ENCODE measurements at regions not wholly inside any gene's neighbourhood (a gene's known extent, or its start where the extent isn't known, plus 50 kb on each side); places are given as distances from the start of the nearest gene placed in this dataset.
A peak's percentile ranks its signal among the peaks of the same experiment; 100 is the strongest.

DNA sequence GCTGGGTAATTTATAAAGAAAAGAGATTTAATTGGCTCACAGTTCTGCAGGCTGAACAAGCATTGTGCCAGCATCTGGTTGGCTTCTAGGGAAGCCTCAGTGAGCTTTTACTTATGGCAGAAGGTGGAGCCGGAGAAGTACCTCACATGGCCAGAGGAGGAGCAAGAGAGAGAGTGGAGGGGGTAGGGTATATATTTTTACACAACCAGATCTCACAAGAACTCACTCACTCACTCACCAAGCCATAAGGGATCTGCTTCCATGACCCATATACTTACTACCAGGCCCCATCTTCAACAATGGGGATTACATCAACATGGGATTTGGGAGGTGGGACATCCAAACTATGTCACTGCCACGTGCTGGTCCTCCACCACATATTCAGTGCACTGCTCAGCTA lies 117.2 kb upstream of the PRNP start:
- Histone ChIP-seq H3K27ac (ENCODE audit: insufficient read depth, low read length, poor library complexity, severe bottlenecking) (no peak overlapping the region), H3K9me3 (ENCODE audit: control insufficient read depth in 2 of 2, low read length in 2 of 2) (no peaks in the 10 kb centered on the region), H3K4me1 (ENCODE audit: control insufficient read depth, insufficient read depth, low read length, poor library complexity, severe bottlenecking) (no peaks in the 10 kb centered on the region), H3K27me3 (ENCODE audit: control insufficient read depth, insufficient read depth, low read length) (peaks cover 9% of the 10 kb centered on the region), H3K36me3 (ENCODE audit: control insufficient read depth, insufficient read depth, low read length) (no peaks in the 10 kb centered on the region), H3K4me3 (ENCODE audit: low read depth, low read length) (no peak overlapping the region)
- Mint-ChIP-seq H3K9me3 (peaks cover 0 to 4% (median 0%) of the 10 kb centered on the region in 7 donors), H3K27me3 (peaks cover 25% of the 10 kb centered on the region), H3K27ac (no peak overlapping the region), H3K36me3 (no peaks in the 10 kb centered on the region), H3K4me3 (no peak overlapping the region), H3K4me1 (no peaks in the 10 kb centered on the region)
- ATAC-seq (ENCODE audit: low read depth in 2 of 2), result no peak
- DNase-seq, result peak in 1 of 3 donors; percentile 15

- Mint-ChIP-seq H3K4me3 (no peak overlapping the region), H3K36me3 (no peaks in the 10 kb centered on the region), H3K27me3 (peaks cover 21% of the 10 kb centered on the region), H3K4me1 (no peaks in the 10 kb centered on the region), H3K9me3 (peaks cover 0 to 4% (median 3%) of the 10 kb centered on the region in 7 donors), H3K27ac (no peak overlapping the region)
- Histone ChIP-seq H3K9me3 (ENCODE audit: control insufficient read depth in 2 of 2, low read length in 2 of 2) (peaks cover 0 to 2% of the 10 kb centered on the region in 2 experiments), H3K4me1 (ENCODE audit: control insufficient read depth, insufficient read depth, low read length, poor library complexity, severe bottlenecking) (no peaks in the 10 kb centered on the region), H3K36me3 (ENCODE audit: control insufficient read depth, insufficient read depth, low read length) (no peaks in the 10 kb centered on the region), H3K27ac (ENCODE audit: insufficient read depth, low read length, poor library complexity, severe bottlenecking) (no peak overlapping the region), H3K27me3 (ENCODE audit: control insufficient read depth, insufficient read depth, low read length) (peaks cover 5% of the 10 kb centered on the region), H3K4me3 (ENCODE audit: low read depth, low read length) (no peak overlapping the region)
- ATAC-seq (ENCODE audit: low read depth in 2 of 2), result no peak
- DNase-seq, result no peak
Measured at GRCh38 chr20:4568361-4568959, 117.8 kb upstream of the PRNP start.

GRCh38 chr20:4567170-4567569 lies 119.1 kb upstream of the PRNP start:
- DNase-seq (no peak), ATAC-seq (ENCODE audit: low read depth in 2 of 2) (no peak)
- Mint-ChIP-seq H3K4me3 (no peak overlapping the region), H3K27ac (no peak overlapping the region), H3K27me3 (peaks cover 27% of the 10 kb centered on the region), H3K9me3 (peaks cover 0 to 6% (median 2%) of the 10 kb centered on the region in 7 donors), H3K4me1 (no peaks in the 10 kb centered on the region), H3K36me3 (no peaks in the 10 kb centered on the region)
- no peaks in the 10 kb centered on the region for H3K4me1 ChIP-seq (ENCODE audit: control insufficient read depth, insufficient read depth, low read length, poor library complexity, severe bottlenecking)
- no peak overlapping the region for H3K27ac ChIP-seq (ENCODE audit: insufficient read depth, low read length, poor library complexity, severe bottlenecking)
- H3K27me3 ChIP-seq (ENCODE audit: control insufficient read depth, insufficient read depth, low read length), result peaks cover 5% of the 10 kb centered on the region
- no peaks in the 10 kb centered on the region for H3K36me3 ChIP-seq (ENCODE audit: control insufficient read depth, insufficient read depth, low read length)
- H3K9me3 ChIP-seq (ENCODE audit: control insufficient read depth in 2 of 2, low read length in 2 of 2), result peaks cover 0 to 2% of the 10 kb centered on the region in 2 experiments
- H3K4me3 ChIP-seq (ENCODE audit: low read depth, low read length), result no peak overlapping the region

DNA sequence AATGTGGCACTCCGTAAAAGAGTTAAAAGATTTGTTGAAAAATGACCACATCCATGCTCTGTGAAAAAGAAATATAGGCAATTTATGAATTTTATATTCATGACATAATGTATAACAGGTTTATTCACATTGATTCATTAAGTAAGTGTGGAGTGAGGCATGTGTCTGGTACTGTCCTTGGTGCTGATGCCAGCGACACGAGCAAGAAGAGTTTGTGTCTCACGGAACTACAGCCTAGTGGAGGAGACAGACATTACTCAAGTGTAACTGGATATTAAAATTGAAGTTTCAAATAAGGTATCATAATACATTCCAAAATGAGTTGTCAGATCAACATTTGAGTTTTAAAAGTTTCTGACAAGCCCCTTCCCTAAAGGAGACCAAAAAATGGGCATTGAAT lies 122.7 kb upstream of the PRNP start:
- Mint-ChIP-seq H3K4me1 (no peaks in the 10 kb centered on the region), H3K36me3 (no peaks in the 10 kb centered on the region), H3K27ac (no peak overlapping the region), H3K9me3 (peaks cover 0 to 5% (median 2%) of the 10 kb centered on the region in 7 donors), H3K27me3 (peaks cover 43% of the 10 kb centered on the region), H3K4me3 (no peak overlapping the region)
- H3K36me3 ChIP-seq (ENCODE audit: control insufficient read depth, insufficient read depth, low read length), result no peaks in the 10 kb centered on the region
- H3K9me3 ChIP-seq (ENCODE audit: control insufficient read depth in 2 of 2, low read length in 2 of 2), result peaks cover 0 to 2% of the 10 kb centered on the region in 2 experiments
- DNase-seq (peak in 2 of 3 donors; percentile 1 to 33), ATAC-seq (ENCODE audit: low read depth in 2 of 2) (no peak)
- no peak overlapping the region for H3K4me3 ChIP-seq (ENCODE audit: low read depth, low read length)
- no peak overlapping the region for H3K27ac ChIP-seq (ENCODE audit: insufficient read depth, low read length, poor library complexity, severe bottlenecking)
- H3K4me1 ChIP-seq (ENCODE audit: control insufficient read depth, insufficient read depth, low read length, poor library complexity, severe bottlenecking), result no peaks in the 10 kb centered on the region
- H3K27me3 ChIP-seq (ENCODE audit: control insufficient read depth, insufficient read depth, low read length), result peaks cover 11% of the 10 kb centered on the region

DNA sequence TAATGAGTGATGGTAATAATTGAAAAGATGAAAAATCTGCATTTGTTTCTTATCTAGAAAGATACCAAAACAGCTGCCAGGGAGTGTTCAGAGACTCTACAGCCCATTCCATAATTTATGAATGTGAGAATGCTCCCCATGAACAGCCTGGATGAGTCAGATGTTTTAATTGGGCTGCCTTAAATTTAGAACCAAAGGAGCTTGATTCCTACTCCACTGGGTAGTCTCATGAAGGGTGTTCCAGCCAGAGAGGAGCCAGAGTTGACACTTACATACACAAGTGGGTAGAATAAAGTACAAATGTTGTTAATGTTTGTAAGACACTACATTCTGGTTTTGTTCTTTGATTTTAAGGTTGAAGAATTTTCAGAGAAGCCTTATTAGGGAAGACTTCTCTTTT lies 123.2 kb upstream of the PRNP start:
- DNase-seq (no peak), ATAC-seq (ENCODE audit: low read depth in 2 of 2) (no peak)
- no peak overlapping the region for H3K27ac ChIP-seq (ENCODE audit: insufficient read depth, low read length, poor library complexity, severe bottlenecking)
- H3K9me3 Mint-ChIP-seq, result peaks cover 0 to 5% (median 2%) of the 10 kb centered on the region in 7 donors
- H3K27me3 Mint-ChIP-seq, result peaks cover 43% of the 10 kb centered on the region
- H3K36me3 Mint-ChIP-seq, result no peaks in the 10 kb centered on the region
- H3K4me1 Mint-ChIP-seq, result no peaks in the 10 kb centered on the region
- no peak overlapping the region for H3K4me3 Mint-ChIP-seq
- H3K27ac Mint-ChIP-seq, result no peak overlapping the region
- peaks cover 11% of the 10 kb centered on the region for H3K27me3 ChIP-seq (ENCODE audit: control insufficient read depth, insufficient read depth, low read length)
- no peaks in the 10 kb centered on the region for H3K36me3 ChIP-seq (ENCODE audit: control insufficient read depth, insufficient read depth, low read length)
- H3K4me1 ChIP-seq (ENCODE audit: control insufficient read depth, insufficient read depth, low read length, poor library complexity, severe bottlenecking), result no peaks in the 10 kb centered on the region
- H3K9me3 ChIP-seq (ENCODE audit: control insufficient read depth in 2 of 2, low read length in 2 of 2), result peaks cover 0 to 2% of the 10 kb centered on the region in 2 experiments
- no peak overlapping the region for H3K4me3 ChIP-seq (ENCODE audit: low read depth, low read length)

DNA sequence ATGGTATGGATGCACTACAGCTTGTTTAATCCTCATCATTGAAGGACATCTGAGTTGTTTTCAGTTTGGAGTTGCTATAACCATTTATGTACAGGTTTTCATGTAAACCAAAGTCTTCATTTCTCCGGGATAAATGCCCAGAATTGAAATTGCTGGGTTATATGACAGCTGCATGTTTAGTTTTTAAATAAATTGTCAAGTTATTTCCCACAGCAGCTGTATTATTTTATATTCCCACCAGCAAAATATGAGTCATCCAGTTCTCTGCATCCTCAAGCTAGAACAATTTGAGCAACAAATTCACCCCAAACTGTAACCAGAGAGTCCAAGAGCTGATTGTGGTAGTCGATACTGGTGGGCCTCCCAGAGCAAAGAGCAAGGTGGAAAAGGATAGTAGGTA lies 125.6 kb upstream of the PRNP start:
- no peak for ATAC-seq (ENCODE audit: low read depth in 2 of 2)
- peaks cover 33% of the 10 kb centered on the region for H3K27me3 Mint-ChIP-seq

DNA sequence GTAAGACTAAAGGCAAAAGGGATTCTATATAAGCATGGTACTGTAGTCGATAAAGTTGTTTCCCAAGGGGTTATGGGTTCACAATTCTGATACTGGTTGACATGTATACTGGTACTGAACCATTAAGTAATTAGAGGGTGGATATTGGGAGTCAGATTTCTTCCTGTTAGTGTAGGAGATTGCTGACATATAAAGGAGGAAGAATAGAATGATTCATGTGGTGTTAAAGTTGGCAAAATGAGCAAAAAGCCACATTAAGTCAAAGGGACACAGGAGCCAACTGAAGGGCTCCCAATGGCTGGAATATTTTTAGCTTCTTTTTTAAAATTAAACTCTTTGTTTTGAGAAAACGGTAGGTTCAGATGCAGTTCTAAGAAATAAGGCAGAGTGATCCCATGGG lies 126.3 kb upstream of the PRNP start:
- Histone ChIP-seq H3K4me1 (ENCODE audit: control insufficient read depth, insufficient read depth, low read length, poor library complexity, severe bottlenecking) (no peaks in the 10 kb centered on the region), H3K4me3 (ENCODE audit: low read depth, low read length) (no peak overlapping the region), H3K27me3 (ENCODE audit: control insufficient read depth, insufficient read depth, low read length) (peaks cover 13% of the 10 kb centered on the region), H3K36me3 (ENCODE audit: control insufficient read depth, insufficient read depth, low read length) (no peaks in the 10 kb centered on the region), H3K9me3 (ENCODE audit: control insufficient read depth in 2 of 2, low read length in 2 of 2) (peaks cover 0 to 2% of the 10 kb centered on the region in 2 experiments), H3K27ac (ENCODE audit: insufficient read depth, low read length, poor library complexity, severe bottlenecking) (no peak overlapping the region)
- Mint-ChIP-seq H3K4me3 (no peak overlapping the region), H3K27me3 (peaks cover 30% of the 10 kb centered on the region), H3K9me3 (peaks cover 0 to 5% (median 2%) of the 10 kb centered on the region in 7 donors), H3K4me1 (no peaks in the 10 kb centered on the region), H3K27ac (no peak overlapping the region), H3K36me3 (no peaks in the 10 kb centered on the region)
- no peak for DNase-seq
- no peak for ATAC-seq (ENCODE audit: low read depth in 2 of 2)

More for the DNA sequence above, 125.6 kb upstream of the PRNP start:
- H3K4me1 Mint-ChIP-seq, result no peaks in the 10 kb centered on the region
- H3K36me3 Mint-ChIP-seq, result no peaks in the 10 kb centered on the region
- Histone ChIP-seq H3K9me3 (ENCODE audit: control insufficient read depth in 2 of 2, low read length in 2 of 2) (peaks cover 0 to 2% of the 10 kb centered on the region in 2 experiments), H3K4me1 (ENCODE audit: control insufficient read depth, insufficient read depth, low read length, poor library complexity, severe bottlenecking) (no peaks in the 10 kb centered on the region), H3K36me3 (ENCODE audit: control insufficient read depth, insufficient read depth, low read length) (no peaks in the 10 kb centered on the region), H3K27me3 (ENCODE audit: control insufficient read depth, insufficient read depth, low read length) (peaks cover 13% of the 10 kb centered on the region), H3K4me3 (ENCODE audit: low read depth, low read length) (no peak overlapping the region), H3K27ac (ENCODE audit: insufficient read depth, low read length, poor library complexity, severe bottlenecking) (no peak overlapping the region)
- H3K4me3 Mint-ChIP-seq, result no peak overlapping the region
- no peak overlapping the region for H3K27ac Mint-ChIP-seq
- DNase-seq, result no peak
- peaks cover 0 to 5% (median 2%) of the 10 kb centered on the region in 7 donors for H3K9me3 Mint-ChIP-seq

GRCh38 chr20:4559106-4559505 lies 127.2 kb upstream of the PRNP start:
- peaks cover 0 to 2% of the 10 kb centered on the region in 2 experiments for H3K9me3 ChIP-seq (ENCODE audit: control insufficient read depth in 2 of 2, low read length in 2 of 2)
- no peak overlapping the region for H3K27ac ChIP-seq (ENCODE audit: insufficient read depth, low read length, poor library complexity, severe bottlenecking)
- H3K27me3 ChIP-seq (ENCODE audit: control insufficient read depth, insufficient read depth, low read length), result peaks cover 10% of the 10 kb centered on the region
- H3K4me3 Mint-ChIP-seq, result no peak overlapping the region
- DNase-seq (no peak), ATAC-seq (ENCODE audit: low read depth in 2 of 2) (no peak)
- no peaks in the 10 kb centered on the region for H3K4me1 ChIP-seq (ENCODE audit: control insufficient read depth, insufficient read depth, low read length, poor library complexity, severe bottlenecking)
- H3K27me3 Mint-ChIP-seq, result peaks cover 27% of the 10 kb centered on the region
- no peak overlapping the region for H3K27ac Mint-ChIP-seq
- H3K36me3 Mint-ChIP-seq, result no peaks in the 10 kb centered on the region
- no peak overlapping the region for H3K4me3 ChIP-seq (ENCODE audit: low read depth, low read length)
- H3K4me1 Mint-ChIP-seq, result no peaks in the 10 kb centered on the region
- no peaks in the 10 kb centered on the region for H3K36me3 ChIP-seq (ENCODE audit: control insufficient read depth, insufficient read depth, low read length)
- H3K9me3 Mint-ChIP-seq, result peaks cover 0 to 5% (median 2%) of the 10 kb centered on the region in 7 donors
